ENCODE measurements at regions not wholly inside any gene's neighbourhood (a gene's known extent, or its start where the extent isn't known, plus 50 kb on each side); places are given as distances from the start of the nearest gene placed in this dataset.

GRCh38 chr4:83850435-83850834 is 314.5 kb downstream of the GPAT3 start:
- Mint-ChIP-seq H3K27ac (ENCODE audit: unreplicated experiment) (no peak overlapping the region), H3K36me3 (ENCODE audit: insufficient read depth, unreplicated experiment) (peaks cover 5% of the 10 kb centered on the region), H3K4me1 (ENCODE audit: low read depth, unreplicated experiment) (peaks cover 45% of the 10 kb centered on the region), H3K9me3 (ENCODE audit: low read depth, unreplicated experiment) (no peaks in the 10 kb centered on the region), H3K4me3 (ENCODE audit: low read depth, unreplicated experiment) (no peak overlapping the region), H3K27me3 (ENCODE audit: unreplicated experiment) (no peaks in the 10 kb centered on the region)
- CTCF ChIA-PET, result no interaction called here
- BruUV-seq (replicated peaks), result no TSS peak
- TF ChIP-seq CTCF (IDR thresholded peaks at IDR 0.05; ENCODE audit: unreplicated experiment), result no peak
- no peak for DNase-seq
- intact Hi-C loops (cut with micrococcal nuclease; ENCODE audit: unreplicated experiment), result no loop called here

GRCh38 chr4:83846193-83846830 is 310.4 kb downstream of the GPAT3 start:
- H3K4me3 Mint-ChIP-seq (ENCODE audit: low read depth, unreplicated experiment), result no peak overlapping the region
- no peaks in the 10 kb centered on the region for H3K9me3 Mint-ChIP-seq (ENCODE audit: low read depth, unreplicated experiment)
- H3K27ac Mint-ChIP-seq (ENCODE audit: unreplicated experiment), result no peak overlapping the region
- DNase-seq, result no peak
- no TSS peak for BruUV-seq (replicated peaks)
- intact Hi-C loops (cut with micrococcal nuclease; ENCODE audit: unreplicated experiment), result no loop called here
- H3K36me3 Mint-ChIP-seq (ENCODE audit: insufficient read depth, unreplicated experiment), result peaks cover under 1% of the 10 kb centered on the region
- no peaks in the 10 kb centered on the region for H3K27me3 Mint-ChIP-seq (ENCODE audit: unreplicated experiment)
- peaks cover 11% of the 10 kb centered on the region for H3K4me1 Mint-ChIP-seq (ENCODE audit: low read depth, unreplicated experiment)
- CTCF ChIA-PET, result no interaction called here
- TF ChIP-seq CTCF (IDR thresholded peaks at IDR 0.05; ENCODE audit: unreplicated experiment), result no peak

GRCh38 chr4:83839615-83840014 is 303.7 kb downstream of the GPAT3 start:
- BruUV-seq (replicated peaks), result no TSS peak
- Mint-ChIP-seq H3K36me3 (ENCODE audit: insufficient read depth, unreplicated experiment) (no peaks in the 10 kb centered on the region), H3K4me1 (ENCODE audit: low read depth, unreplicated experiment) (peaks cover 8% of the 10 kb centered on the region), H3K27ac (ENCODE audit: unreplicated experiment) (no peak overlapping the region), H3K4me3 (ENCODE audit: low read depth, unreplicated experiment) (no peak overlapping the region), H3K27me3 (ENCODE audit: unreplicated experiment) (no peaks in the 10 kb centered on the region), H3K9me3 (ENCODE audit: low read depth, unreplicated experiment) (no peaks in the 10 kb centered on the region)
- CTCF ChIA-PET, result no interaction called here
- DNase-seq, result no peak
- no peak for TF ChIP-seq CTCF (IDR thresholded peaks at IDR 0.05; ENCODE audit: unreplicated experiment)
- intact Hi-C loops (cut with micrococcal nuclease; ENCODE audit: unreplicated experiment), result no loop called here

GRCh38 chr4:83837614-83838308 is 301.9 kb downstream of the GPAT3 start:
- intact Hi-C loops (cut with micrococcal nuclease; ENCODE audit: unreplicated experiment), result no loop called here
- no peak for DNase-seq
- BruUV-seq (replicated peaks), result no TSS peak
- Mint-ChIP-seq H3K4me1 (ENCODE audit: low read depth, unreplicated experiment) (peaks cover 8% of the 10 kb centered on the region), H3K4me3 (ENCODE audit: low read depth, unreplicated experiment) (no peak overlapping the region), H3K27me3 (ENCODE audit: unreplicated experiment) (no peaks in the 10 kb centered on the region), H3K36me3 (ENCODE audit: insufficient read depth, unreplicated experiment) (no peaks in the 10 kb centered on the region), H3K9me3 (ENCODE audit: low read depth, unreplicated experiment) (no peaks in the 10 kb centered on the region), H3K27ac (ENCODE audit: unreplicated experiment) (no peak overlapping the region)
- TF ChIP-seq CTCF (IDR thresholded peaks at IDR 0.05; ENCODE audit: unreplicated experiment), result no peak
- CTCF ChIA-PET, result no interaction called here
